ENCODE measurements at regions not wholly inside any gene's neighbourhood (a gene's known extent, or its start where the extent isn't known, plus 50 kb on each side); places are given as distances from the start of the nearest gene placed in this dataset.

DNA sequence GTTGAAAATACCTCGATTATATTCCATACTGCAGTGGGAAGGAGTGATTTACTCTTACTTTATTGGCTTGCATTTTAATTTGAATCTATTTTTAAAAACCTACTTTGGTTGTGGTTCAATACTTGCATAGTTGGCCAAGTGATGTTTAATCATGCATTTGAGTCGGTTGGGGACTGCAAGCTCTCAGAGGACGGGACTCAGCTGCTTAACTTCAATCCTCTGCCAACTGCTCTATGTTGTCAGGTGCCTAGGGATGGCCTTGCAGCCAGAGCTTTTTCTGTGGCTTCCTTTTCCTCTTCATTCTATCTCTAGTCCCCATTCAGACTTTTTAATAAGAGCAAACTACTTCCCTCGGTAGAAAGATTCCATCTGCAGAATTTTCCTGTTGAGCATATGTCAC, 53.4 kb upstream of the KRR1 start (continued):
- no peak for TF ChIP-seq ISX (CRISPR knock-in tag; conservative IDR thresholded peaks at IDR 0.05)
- no peak for TF ChIP-seq SRSF1 (optimal IDR thresholded peaks at IDR 0.05; ENCODE audit: low read depth, low read length)
- no peak for TF ChIP-seq SP140L (CRISPR knock-in tag; IDR thresholded peaks at IDR 0.05; ENCODE audit: borderline replicate concordance)
- TF ChIP-seq JUN (CRISPR knock-in tag; IDR thresholded peaks at IDR 0.05), result no peak
- no peak for TF ChIP-seq DPF2 (CRISPR knock-in tag; IDR thresholded peaks at IDR 0.05; ENCODE audit: borderline replicate concordance, low read depth)
- TF ChIP-seq WIZ (CRISPR knock-in tag; IDR thresholded peaks at IDR 0.05), result no peak
- TF ChIP-seq SMARCE1 (IDR thresholded peaks at IDR 0.05; ENCODE audit: borderline replicate concordance), result no peak
- TF ChIP-seq ZNF670 (CRISPR knock-in tag; IDR thresholded peaks at IDR 0.05; ENCODE audit: borderline replicate concordance), result no peak
- no peak for TF ChIP-seq RAD51 (IDR thresholded peaks at IDR 0.05; ENCODE audit: borderline replicate concordance)

DNA sequence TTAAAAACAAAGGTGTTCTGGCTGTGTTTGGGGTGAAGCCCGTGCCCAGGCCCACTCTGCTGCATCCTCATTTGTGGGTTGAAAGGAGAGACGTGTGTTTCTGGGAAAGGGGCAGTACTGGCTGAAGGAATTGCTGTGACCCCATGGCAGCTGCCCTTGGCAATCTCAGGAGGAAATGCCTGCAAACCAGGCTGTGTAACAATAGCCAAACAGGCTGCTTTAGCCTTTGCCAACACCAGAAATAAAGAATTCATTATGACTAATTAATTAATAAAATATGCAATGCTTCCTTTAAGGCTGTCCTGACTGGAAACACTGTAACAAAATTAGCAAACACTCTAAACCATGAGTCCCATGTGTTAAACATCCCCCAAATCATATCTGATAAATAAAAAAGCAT, 53.0 kb upstream of the KRR1 start:
- Histone ChIP-seq H3K36me3 (replicated peaks in 1 of 2; ENCODE audit: control insufficient read depth in 1 of 2, insufficient read depth in 2 of 2, low read length in 2 of 2) (no peaks in the 10 kb centered on the region), H3K4me1 (ENCODE audit: insufficient read depth, low read length) (peaks cover 17% of the 10 kb centered on the region), H3K4me2 (ENCODE audit: low read depth, low read length) (no peak overlapping the region), H2AFZ (ENCODE audit: low read length) (no peak overlapping the region), H3K9me3 (ENCODE audit: low read length) (peaks cover 15% of the 10 kb centered on the region), H3K79me2 (ENCODE audit: insufficient read depth, low read length) (no peaks in the 10 kb centered on the region), H3K27me3 (ENCODE audit: control insufficient read depth in 1 of 2, insufficient read depth in 2 of 2, low read length in 2 of 2) (no peaks in the 10 kb centered on the region; a peak in 1 of 5 replicates), H4K20me1 (ENCODE audit: insufficient read depth, low read length) (no peaks in the 10 kb centered on the region), H3K9ac (ENCODE audit: insufficient read depth, low read depth, low read length) (no peak overlapping the region), H3K4me3 (replicated peaks in 1 of 3; ENCODE audit: insufficient read depth in 1 of 3, low read depth in 2 of 3, low read length in 3 of 3) (no peak overlapping the region), H3K27ac (ENCODE audit: extremely low read length, insufficient read depth, low read length) (no peak overlapping the region)
- intact Hi-C loops (cut with micrococcal nuclease; ENCODE audit: unreplicated experiment), result no loop called here
- POLR2A ChIA-PET, result no interaction called here
- no peak for ATAC-seq
- in situ Hi-C loops (cut with HindIII; ENCODE audit: extremely low pct_ligation_motif_present, low pct_unique_long_range_greater_than_20kb), result no loop called here
- no peak for FAIRE-seq
- DNase-seq (ENCODE audit: low spot score), result no peak
- WGBS (ENCODE audit: low lambda C conversion rate), result 23% methylated on average over 2 of the region's 2 CpGs
- CTCF ChIA-PET (ENCODE audit: low intra/inter-chr PET ratio, low total read pairs), result no interaction called here
- no TSS peak for BruUV-seq (replicated peaks)
- TF ChIP-seq KLF13 (CRISPR knock-in tag; IDR thresholded peaks at IDR 0.05) (no peak), HIVEP1 (CRISPR knock-in tag; IDR thresholded peaks at IDR 0.05) (no peak), FOSL2 (CRISPR knock-in tag; IDR thresholded peaks at IDR 0.05) (no peak), CHCHD3 (CRISPR knock-in tag; IDR thresholded peaks at IDR 0.05) (no peak), PHF21A (CRISPR knock-in tag; IDR thresholded peaks at IDR 0.05) (no peak), KLF6 (CRISPR knock-in tag; IDR thresholded peaks at IDR 0.05) (no peak), ZNF274 (CRISPR knock-in tag; IDR thresholded peaks at IDR 0.05) (no peak)
- TF ChIP-seq, protein P1, sequence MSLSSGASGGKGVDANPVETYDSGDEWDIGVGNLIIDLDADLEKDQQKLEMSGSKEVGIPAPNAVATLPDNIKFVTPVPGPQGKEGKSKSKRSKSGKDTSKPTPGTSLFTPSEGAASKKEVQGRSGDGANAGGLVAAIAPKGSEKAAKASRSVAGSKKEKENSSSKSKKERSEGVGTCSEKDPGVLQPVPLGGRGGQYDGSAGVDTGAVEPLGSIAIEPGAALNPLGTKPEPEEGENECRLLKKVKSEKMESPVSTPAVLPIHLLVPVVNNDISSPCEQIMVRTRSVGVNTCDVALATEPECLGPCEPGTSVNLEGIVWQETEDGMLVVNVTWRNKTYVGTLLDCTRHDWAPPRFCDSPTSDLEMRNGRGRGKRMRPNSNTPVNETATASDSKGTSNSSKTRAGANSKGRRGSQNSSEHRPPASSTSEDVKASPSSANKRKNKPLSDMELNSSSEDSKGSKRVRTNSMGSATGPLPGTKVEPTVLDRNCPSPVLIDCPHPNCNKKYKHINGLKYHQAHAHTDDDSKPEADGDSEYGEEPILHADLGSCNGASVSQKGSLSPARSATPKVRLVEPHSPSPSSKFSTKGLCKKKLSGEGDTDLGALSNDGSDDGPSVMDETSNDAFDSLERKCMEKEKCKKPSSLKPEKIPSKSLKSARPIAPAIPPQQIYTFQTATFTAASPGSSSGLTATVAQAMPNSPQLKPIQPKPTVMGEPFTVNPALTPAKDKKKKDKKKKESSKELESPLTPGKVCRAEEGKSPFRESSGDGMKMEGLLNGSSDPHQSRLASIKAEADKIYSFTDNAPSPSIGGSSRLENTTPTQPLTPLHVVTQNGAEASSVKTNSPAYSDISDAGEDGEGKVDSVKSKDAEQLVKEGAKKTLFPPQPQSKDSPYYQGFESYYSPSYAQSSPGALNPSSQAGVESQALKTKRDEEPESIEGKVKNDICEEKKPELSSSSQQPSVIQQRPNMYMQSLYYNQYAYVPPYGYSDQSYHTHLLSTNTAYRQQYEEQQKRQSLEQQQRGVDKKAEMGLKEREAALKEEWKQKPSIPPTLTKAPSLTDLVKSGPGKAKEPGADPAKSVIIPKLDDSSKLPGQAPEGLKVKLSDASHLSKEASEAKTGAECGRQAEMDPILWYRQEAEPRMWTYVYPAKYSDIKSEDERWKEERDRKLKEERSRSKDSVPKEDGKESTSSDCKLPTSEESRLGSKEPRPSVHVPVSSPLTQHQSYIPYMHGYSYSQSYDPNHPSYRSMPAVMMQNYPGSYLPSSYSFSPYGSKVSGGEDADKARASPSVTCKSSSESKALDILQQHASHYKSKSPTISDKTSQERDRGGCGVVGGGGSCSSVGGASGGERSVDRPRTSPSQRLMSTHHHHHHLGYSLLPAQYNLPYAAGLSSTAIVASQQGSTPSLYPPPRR (CRISPR knock-in tag; IDR thresholded peaks at IDR 0.05; ENCODE audit: borderline replicate concordance), result no peak
- TF ChIP-seq, protein P2, sequence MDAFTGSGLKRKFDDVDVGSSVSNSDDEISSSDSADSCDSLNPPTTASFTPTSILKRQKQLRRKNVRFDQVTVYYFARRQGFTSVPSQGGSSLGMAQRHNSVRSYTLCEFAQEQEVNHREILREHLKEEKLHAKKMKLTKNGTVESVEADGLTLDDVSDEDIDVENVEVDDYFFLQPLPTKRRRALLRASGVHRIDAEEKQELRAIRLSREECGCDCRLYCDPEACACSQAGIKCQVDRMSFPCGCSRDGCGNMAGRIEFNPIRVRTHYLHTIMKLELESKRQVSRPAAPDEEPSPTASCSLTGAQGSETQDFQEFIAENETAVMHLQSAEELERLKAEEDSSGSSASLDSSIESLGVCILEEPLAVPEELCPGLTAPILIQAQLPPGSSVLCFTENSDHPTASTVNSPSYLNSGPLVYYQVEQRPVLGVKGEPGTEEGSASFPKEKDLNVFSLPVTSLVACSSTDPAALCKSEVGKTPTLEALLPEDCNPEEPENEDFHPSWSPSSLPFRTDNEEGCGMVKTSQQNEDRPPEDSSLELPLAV (CRISPR knock-in tag; conservative IDR thresholded peaks at IDR 0.05; ENCODE audit: low read depth), result no peak
- TF ChIP-seq, protein P3, sequence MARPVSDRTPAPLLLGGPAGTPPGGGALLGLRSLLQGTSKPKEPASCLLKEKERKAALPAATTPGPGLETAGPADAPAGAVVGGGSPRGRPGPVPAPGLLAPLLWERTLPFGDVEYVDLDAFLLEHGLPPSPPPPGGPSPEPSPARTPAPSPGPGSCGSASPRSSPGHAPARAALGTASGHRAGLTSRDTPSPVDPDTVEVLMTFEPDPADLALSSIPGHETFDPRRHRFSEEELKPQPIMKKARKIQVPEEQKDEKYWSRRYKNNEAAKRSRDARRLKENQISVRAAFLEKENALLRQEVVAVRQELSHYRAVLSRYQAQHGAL (CRISPR knock-in tag; IDR thresholded peaks at IDR 0.05; ENCODE audit: not compliant biosample characterization), result no peak
